ENCODE measurements at regions not wholly inside any gene's neighbourhood (a gene's known extent, or its start where the extent isn't known, plus 50 kb on each side); places are given as distances from the start of the nearest gene placed in this dataset.
"Not testable (repeated sequence)": the region's sequence is repeated elsewhere in the genome, so short reads cannot be mapped to it uniquely, and the experiment has no call there.

DNA sequence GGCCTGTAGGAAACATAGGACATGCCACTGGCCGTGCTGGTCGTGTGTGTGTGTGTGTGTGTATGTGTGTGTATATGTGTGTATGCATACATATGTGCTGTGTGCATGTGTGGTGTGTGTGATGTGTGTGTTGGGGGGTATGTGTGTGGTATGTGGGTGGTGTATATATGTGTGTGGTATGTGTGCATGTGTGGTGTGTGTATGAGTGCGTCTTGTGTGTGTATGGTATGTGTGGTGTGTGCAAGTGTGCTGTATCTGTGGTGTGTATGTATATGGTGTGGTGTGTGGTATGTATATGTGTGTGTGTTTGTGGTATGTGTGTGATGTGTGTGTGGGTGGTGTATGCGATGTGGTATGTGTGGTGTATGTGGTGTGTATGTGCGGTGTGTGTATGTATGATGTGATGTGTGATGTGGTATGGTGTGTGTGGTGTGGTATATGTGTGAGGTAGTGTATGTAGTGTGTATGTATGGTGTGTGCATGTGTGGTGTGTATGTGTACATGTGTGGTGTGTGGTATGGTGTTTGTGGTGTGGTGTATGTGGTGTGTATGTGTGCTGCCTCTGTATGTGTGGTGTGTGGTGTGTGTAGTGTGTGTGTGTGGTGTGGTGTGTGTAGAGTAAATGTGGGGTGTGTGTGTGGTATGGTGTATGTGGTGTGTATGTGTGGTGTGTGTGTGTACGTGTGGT lies 120.8 kb upstream of the CACHD1 start (continued):
- TF ChIP-seq, protein P1, sequence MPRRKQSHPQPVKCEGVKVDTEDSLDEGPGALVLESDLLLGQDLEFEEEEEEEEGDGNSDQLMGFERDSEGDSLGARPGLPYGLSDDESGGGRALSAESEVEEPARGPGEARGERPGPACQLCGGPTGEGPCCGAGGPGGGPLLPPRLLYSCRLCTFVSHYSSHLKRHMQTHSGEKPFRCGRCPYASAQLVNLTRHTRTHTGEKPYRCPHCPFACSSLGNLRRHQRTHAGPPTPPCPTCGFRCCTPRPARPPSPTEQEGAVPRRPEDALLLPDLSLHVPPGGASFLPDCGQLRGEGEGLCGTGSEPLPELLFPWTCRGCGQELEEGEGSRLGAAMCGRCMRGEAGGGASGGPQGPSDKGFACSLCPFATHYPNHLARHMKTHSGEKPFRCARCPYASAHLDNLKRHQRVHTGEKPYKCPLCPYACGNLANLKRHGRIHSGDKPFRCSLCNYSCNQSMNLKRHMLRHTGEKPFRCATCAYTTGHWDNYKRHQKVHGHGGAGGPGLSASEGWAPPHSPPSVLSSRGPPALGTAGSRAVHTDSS (tag by site-specific recombination; IDR thresholded peaks at IDR 0.05), result no peak
- peak; percentile 25; the same call in 1 of the 2 replicates for TF ChIP-seq ZNF707 (tag by site-specific recombination; IDR thresholded peaks at IDR 0.05)
- TF ChIP-seq ZNF114 (tag by site-specific recombination; IDR thresholded peaks at IDR 0.05), result 0 out of 2 replicates have a peak, but pooled peaks have one; percentile 49
- TF ChIP-seq, protein P2, sequence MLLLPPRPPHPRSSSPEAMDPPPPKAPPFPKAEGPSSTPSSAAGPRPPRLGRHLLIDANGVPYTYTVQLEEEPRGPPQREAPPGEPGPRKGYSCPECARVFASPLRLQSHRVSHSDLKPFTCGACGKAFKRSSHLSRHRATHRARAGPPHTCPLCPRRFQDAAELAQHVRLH (tag by site-specific recombination; IDR thresholded peaks at IDR 0.05), result no peak
- peak; percentile 59; the same call in 1 of the 2 replicates for TF ChIP-seq ZNF521 (tag by site-specific recombination; IDR thresholded peaks at IDR 0.05)
- TF ChIP-seq ZNF747 (tag by site-specific recombination; IDR thresholded peaks at IDR 0.05), result 0 out of 2 replicates have a peak, but pooled peaks have one; percentile 32
- TF ChIP-seq TRIM28 (IDR thresholded peaks at IDR 0.05; ENCODE audit: borderline replicate concordance, low read length), result no peak
- TF ChIP-seq BCL11B (tag by site-specific recombination; IDR thresholded peaks at IDR 0.05; ENCODE audit: low read depth), result no peak
- TF ChIP-seq GLIS1 (tag by site-specific recombination; IDR thresholded peaks at IDR 0.05), result no peak
- TF ChIP-seq, protein P3, sequence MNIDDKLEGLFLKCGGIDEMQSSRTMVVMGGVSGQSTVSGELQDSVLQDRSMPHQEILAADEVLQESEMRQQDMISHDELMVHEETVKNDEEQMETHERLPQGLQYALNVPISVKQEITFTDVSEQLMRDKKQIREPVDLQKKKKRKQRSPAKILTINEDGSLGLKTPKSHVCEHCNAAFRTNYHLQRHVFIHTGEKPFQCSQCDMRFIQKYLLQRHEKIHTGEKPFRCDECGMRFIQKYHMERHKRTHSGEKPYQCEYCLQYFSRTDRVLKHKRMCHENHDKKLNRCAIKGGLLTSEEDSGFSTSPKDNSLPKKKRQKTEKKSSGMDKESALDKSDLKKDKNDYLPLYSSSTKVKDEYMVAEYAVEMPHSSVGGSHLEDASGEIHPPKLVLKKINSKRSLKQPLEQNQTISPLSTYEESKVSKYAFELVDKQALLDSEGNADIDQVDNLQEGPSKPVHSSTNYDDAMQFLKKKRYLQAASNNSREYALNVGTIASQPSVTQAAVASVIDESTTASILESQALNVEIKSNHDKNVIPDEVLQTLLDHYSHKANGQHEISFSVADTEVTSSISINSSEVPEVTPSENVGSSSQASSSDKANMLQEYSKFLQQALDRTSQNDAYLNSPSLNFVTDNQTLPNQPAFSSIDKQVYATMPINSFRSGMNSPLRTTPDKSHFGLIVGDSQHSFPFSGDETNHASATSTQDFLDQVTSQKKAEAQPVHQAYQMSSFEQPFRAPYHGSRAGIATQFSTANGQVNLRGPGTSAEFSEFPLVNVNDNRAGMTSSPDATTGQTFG (tag by site-specific recombination; IDR thresholded peaks at IDR 0.05; ENCODE audit: borderline replicate concordance), result peak; percentile 59; the same call in 1 of the 2 replicates
- TF ChIP-seq, protein P4, sequence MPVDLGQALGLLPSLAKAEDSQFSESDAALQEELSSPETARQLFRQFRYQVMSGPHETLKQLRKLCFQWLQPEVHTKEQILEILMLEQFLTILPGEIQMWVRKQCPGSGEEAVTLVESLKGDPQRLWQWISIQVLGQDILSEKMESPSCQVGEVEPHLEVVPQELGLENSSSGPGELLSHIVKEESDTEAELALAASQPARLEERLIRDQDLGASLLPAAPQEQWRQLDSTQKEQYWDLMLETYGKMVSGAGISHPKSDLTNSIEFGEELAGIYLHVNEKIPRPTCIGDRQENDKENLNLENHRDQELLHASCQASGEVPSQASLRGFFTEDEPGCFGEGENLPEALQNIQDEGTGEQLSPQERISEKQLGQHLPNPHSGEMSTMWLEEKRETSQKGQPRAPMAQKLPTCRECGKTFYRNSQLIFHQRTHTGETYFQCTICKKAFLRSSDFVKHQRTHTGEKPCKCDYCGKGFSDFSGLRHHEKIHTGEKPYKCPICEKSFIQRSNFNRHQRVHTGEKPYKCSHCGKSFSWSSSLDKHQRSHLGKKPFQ (tag by site-specific recombination; IDR thresholded peaks at IDR 0.05), result peak; percentile 65; the same call in 1 of the 2 replicates
- no peak for TF ChIP-seq SP7 (tag by site-specific recombination; IDR thresholded peaks at IDR 0.05)
- TF ChIP-seq ZNF510 (tag by site-specific recombination; IDR thresholded peaks at IDR 0.05; ENCODE audit: insufficient replicate concordance), result no peak
- no peak for TF ChIP-seq ZNF585B (tag by site-specific recombination; IDR thresholded peaks at IDR 0.05)
- TF ChIP-seq ZNF843 (tag by site-specific recombination; IDR thresholded peaks at IDR 0.05), result no peak
- no peak for TF ChIP-seq ZFP69B (tag by site-specific recombination; IDR thresholded peaks at IDR 0.05)
- no peak for TF ChIP-seq ZNF138 (tag by site-specific recombination; IDR thresholded peaks at IDR 0.05; ENCODE audit: borderline replicate concordance)
- TF ChIP-seq, protein P5, sequence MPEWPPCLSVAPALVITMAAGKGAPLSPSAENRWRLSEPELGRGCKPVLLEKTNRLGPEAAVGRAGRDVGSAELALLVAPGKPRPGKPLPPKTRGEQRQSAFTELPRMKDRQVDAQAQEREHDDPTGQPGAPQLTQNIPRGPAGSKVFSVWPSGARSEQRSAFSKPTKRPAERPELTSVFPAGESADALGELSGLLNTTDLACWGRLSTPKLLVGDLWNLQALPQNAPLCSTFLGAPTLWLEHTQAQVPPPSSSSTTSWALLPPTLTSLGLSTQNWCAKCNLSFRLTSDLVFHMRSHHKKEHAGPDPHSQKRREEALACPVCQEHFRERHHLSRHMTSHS (tag by site-specific recombination; IDR thresholded peaks at IDR 0.05), result 0 out of 2 replicates have a peak, but pooled peaks have one; percentile 51
- TF ChIP-seq ZFP3 (tag by site-specific recombination; IDR thresholded peaks at IDR 0.05; ENCODE audit: low read depth), result no peak
- TF ChIP-seq, protein P6, sequence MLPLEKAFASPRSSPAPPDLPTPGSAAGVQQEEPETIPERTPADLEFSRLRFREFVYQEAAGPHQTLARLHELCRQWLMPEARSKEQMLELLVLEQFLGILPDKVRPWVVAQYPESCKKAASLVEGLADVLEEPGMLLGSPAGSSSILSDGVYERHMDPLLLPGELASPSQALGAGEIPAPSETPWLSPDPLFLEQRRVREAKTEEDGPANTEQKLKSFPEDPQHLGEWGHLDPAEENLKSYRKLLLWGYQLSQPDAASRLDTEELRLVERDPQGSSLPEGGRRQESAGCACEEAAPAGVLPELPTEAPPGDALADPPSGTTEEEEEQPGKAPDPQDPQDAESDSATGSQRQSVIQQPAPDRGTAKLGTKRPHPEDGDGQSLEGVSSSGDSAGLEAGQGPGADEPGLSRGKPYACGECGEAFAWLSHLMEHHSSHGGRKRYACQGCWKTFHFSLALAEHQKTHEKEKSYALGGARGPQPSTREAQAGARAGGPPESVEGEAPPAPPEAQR (tag by site-specific recombination; IDR thresholded peaks at IDR 0.05), result 0 out of 2 replicates have a peak, but pooled peaks have one; percentile 66
- TF ChIP-seq EGR2 (tag by site-specific recombination; IDR thresholded peaks at IDR 0.05; ENCODE audit: low read depth), result no peak
- TF ChIP-seq, protein P7, sequence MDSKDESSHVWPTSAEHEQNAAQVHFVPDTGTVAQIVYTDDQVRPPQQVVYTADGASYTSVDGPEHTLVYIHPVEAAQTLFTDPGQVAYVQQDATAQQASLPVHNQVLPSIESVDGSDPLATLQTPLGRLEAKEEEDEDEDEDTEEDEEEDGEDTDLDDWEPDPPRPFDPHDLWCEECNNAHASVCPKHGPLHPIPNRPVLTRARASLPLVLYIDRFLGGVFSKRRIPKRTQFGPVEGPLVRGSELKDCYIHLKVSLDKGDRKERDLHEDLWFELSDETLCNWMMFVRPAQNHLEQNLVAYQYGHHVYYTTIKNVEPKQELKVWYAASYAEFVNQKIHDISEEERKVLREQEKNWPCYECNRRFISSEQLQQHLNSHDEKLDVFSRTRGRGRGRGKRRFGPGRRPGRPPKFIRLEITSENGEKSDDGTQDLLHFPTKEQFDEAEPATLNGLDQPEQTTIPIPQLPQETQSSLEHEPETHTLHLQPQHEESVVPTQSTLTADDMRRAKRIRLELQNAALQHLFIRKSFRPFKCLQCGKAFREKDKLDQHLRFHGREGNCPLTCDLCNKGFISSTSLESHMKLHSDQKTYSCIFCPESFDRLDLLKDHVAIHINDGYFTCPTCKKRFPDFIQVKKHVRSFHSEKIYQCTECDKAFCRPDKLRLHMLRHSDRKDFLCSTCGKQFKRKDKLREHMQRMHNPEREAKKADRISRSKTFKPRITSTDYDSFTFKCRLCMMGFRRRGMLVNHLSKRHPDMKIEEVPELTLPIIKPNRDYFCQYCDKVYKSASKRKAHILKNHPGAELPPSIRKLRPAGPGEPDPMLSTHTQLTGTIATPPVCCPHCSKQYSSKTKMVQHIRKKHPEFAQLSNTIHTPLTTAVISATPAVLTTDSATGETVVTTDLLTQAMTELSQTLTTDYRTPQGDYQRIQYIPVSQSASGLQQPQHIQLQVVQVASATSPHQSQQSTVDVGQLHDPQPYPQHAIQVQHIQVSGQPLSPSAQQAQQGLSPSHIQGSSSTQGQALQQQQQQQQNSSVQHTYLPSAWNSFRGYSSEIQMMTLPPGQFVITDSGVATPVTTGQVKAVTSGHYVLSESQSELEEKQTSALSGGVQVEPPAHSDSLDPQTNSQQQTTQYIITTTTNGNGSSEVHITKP (tag by site-specific recombination; IDR thresholded peaks at IDR 0.05), result no peak
- no peak for TF ChIP-seq KLF8 (tag by site-specific recombination; IDR thresholded peaks at IDR 0.05)
- TF ChIP-seq ZNF791 (tag by site-specific recombination; IDR thresholded peaks at IDR 0.05), result 0 out of 2 replicates have a peak, but pooled peaks have one; percentile 9
- TF ChIP-seq ZNF792 (tag by site-specific recombination; IDR thresholded peaks at IDR 0.05), result no peak

DNA sequence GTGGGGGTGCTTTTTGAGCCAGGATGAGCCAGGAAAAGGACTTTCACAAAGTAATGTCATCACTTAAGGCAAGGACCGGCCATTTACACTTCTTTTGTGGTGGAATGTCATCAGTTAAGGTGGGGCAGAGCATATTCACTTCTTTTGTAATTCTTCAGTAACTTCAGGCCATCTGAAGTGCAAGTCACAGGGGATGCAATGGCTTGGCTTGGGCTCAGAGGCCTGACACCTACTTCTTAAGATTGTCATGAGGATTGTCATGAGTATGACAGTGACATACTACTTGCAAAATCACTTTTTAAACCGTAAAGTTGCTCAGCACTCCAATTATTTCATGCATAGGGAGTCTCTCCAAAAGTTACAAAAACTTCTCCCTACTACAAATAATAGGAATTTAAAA lies 114.4 kb upstream of the CACHD1 start:
- CTCF ChIA-PET; POLR2A ChIA-PET; H3K36me3 ChIP-seq (ENCODE audit: control insufficient read depth in 2 of 2, insufficient read depth in 1 of 2, low read length in 2 of 2); H3K9me3 ChIP-seq (ENCODE audit: control insufficient read depth, insufficient read depth, low read depth, low read length); H3K27ac ChIP-seq (ENCODE audit: extremely low read depth, low read depth, low read length); H3K4me1 ChIP-seq (ENCODE audit: control insufficient read depth, insufficient read depth, low read length); H3K4me3 ChIP-seq (ENCODE audit: low read depth, low read length): not testable (repeated sequence)

All from HEK293 (cell line).